ENCODE measurements at regions not wholly inside any gene's neighbourhood (a gene's known extent, or its start where the extent isn't known, plus 50 kb on each side); places are given as distances from the start of the nearest gene placed in this dataset.

DNA sequence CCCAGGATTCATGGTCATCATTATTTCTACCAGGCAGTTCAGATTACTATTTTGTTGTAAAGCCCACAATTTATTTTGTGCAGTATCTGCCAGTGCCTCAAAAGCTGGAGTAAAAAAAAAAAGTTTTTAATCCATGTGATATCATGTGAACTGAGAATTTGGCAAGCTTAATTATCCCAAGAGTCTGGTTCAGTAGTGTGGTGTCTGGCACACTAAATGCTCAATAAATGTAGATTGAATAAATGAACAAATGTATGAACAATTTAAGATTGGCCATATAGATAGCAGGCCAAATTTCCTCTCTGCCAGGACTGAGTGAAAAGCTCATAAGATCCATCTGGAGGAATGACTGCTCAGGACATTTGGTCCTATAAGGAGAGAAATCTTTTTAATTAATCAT is 533.0 kb downstream of the TLE1 start:
- intact Hi-C loops (cut with DNase I): no loop called here
- DNase-seq (ENCODE audit: low spot score): no peak

DNA sequence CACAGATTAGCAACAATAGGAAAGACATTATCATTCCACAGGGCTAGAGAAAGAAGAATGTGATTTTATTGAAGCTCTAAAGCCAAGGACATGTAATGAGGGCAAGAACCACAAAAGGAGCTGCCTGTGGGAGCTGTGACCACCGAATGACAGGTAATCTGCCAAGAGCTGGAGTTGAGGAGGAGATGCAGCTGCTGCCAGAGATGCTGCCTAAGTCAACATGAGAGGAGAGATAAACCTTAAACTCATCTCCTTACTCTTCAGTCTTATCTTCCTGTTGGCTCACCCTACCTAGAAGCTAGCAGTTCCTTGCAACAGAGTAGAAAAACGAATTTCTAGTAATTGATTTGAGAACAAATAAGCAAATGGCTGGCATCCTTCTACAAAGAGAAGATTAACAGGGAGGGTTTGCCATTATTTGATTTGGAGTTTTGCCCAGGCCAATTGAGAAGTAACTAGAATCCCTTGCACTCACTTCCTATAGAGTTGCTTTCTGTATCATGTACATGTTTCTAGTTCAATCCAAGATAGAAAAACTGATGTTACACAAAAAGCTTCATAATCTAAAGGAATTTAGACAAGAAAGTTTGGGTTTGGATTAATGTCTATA is 539.2 kb downstream of the TLE1 start:
- no peak for DNase-seq (ENCODE audit: low spot score)

DNA sequence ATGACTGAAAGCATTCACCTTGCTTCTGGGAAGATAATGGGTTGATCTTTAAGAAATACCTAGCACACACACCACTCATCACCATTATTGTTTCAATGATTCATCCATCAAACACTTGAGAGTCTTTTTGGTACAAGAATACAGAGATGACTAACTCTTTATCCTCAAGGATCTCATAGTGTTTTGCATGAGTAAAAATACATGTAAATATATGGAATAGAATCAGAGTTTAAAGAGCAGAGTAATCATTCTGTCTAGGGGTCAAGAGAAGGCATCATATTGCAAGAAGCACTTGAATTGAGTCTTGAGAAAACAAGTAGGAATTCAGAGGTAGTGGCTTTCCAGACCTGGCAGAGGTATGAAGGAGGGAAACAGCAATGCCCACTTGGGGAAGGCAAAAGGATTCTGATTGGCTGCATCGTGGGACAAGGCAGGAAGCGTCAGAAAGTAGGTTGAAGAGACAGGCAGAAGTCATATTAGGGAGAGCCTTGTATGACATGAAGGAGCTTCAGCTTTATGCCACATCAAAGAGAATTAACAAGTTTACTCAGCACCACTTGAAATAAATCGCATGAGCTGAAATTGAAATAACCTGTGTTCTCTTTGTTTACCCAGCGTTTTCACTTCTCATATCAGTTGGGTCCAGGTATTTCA is 542.5 kb downstream of the TLE1 start:
- DNase-seq (ENCODE audit: low spot score): no peak
- intact Hi-C loops (cut with DNase I): no loop called here

More for the DNA sequence above, 539.2 kb downstream of the TLE1 start:
- intact Hi-C loops (cut with DNase I): no loop called here

DNA sequence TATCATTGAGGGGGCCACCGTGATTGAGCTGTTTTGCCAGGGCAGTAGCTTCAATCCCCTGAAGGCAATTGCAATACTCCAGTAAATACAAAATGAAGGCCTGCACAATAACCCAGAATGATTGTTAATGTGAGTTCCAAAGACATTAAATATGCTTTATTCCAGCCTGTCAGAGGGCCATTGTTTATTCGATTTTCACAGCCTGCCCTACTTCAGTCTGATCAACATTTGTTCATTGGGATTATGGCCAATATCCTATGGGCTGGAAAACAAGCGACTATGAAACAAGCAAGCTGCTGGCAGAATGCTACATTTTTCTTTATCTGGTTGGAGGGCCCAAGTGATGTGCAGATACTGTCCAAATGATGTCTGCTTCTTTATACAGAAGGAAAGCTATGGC is 543.1 kb downstream of the TLE1 start:
- intact Hi-C loops (cut with DNase I): no loop called here
- no peak for DNase-seq (ENCODE audit: low spot score)

DNA sequence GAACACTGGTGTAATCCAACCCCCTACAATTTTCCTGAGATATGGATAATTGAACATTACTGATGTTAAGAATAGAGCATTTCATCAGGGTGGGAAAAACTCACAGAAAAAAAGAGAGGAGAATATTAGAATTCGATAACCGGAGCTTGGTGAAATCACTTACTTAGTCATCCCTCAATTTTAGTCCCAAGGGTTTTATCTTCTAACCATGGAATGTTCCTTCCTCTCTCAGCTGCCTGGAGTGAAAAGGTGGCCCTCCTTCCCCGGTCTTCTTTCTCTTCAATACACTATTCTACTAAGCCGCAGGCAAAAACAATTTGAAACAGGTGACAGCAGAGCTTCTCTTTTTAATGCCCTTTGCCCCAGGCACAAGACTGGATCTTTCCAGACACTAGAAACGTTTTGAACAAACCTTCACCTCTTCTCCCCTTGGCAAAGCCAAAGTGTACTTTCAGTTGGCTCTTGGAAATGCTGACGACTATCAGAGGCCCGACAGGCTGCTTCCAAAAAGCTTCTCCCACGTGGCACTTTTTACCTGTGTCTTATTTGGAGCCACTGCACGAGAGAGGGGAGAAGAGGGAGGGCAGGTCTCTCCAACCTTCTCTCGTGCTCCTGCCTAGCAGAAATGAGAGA is 543.9 kb downstream of the TLE1 start:
- intact Hi-C loops (cut with DNase I): no loop called here
- DNase-seq (ENCODE audit: low spot score): no peak

DNA sequence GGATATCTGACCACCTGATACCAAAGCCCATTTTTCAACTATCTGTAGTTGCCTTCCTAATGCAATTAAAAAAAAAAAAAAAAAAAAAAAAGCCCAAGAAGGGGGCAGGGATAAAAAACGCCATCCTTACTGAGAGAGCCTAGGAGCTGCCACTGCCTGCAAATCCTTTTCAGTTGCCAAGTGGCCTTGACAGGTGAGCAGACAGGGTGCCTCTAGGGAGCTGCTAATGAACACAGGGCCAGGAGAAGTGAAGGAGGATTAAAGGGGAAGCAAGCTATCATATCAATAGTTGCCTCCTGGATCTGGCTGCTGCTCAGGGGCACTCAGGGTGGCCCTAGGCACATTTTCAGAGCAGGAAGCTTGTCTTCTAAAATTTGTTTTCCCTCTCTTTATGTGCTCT is 547.4 kb downstream of the TLE1 start:
- DNase-seq (ENCODE audit: low spot score): no peak
- intact Hi-C loops (cut with DNase I): no loop called here

DNA sequence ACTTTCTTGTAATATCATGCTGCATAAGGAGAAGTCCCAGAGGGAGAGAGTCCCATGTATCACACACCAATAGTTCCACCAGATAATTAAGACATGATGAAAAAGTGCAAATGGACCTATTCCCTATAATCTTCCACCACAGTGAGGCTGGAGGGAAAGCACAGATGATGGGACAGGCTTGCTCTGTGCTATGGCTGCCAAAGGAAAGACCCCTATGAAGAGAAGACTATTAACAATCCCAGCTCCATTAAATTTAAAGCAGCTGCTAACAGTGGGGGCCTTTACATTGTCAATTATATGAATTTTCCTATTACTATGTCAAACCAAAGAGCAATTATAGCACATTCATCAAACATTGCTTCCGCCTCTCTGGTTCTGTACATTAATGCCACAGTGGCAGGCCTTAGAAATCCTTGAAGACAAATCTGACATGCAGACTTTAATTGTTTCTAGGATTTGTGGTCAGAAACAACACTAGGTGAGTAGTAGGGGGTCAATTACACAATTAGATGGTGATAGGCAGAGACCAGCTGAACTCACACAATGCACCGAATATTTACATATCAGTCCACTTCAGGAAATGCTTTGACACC is 551.3 kb downstream of the TLE1 start:
- intact Hi-C loops (cut with DNase I): no loop called here
- DNase-seq (ENCODE audit: low spot score): no peak

DNA sequence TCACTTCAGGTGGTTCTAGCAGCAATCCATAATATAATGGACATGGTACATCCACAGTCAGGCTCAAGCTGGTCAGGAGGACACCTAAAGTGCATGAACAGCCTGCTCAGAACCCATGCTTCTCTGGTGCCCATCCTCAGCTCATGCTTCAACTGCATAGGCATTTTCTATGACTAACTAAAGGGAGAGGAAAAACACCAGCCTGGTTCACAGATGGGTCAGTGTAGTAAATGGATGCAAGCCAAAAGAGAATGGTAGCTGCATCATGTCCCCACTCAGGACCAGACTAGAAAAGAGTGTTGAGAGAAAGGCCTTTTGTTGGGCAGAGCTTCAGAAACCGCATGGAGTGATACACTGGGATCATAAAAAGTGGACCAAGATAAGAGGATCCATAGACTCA is 556.6 kb downstream of the TLE1 start:
- DNase-seq (ENCODE audit: low spot score): no peak
- intact Hi-C loops (cut with DNase I): no loop called here

DNA sequence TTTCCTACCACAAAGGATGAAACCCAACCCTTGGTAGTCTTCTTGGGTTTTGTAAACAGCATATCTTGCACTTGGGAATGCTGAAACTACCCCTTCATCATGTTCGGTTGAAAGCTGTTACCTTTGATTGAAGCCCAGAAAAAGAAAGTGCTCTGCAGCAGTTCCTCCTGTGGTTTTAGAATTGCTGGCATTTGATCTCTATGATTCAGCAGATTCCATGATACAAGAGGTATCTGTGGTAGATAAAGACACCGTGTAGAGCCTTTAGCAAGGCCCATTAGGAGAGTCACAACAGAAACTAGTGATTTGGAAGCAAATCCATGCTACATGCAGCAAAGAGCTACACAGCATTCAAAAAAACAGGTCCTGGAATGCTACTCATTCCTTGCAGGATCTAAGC is 557.0 kb downstream of the TLE1 start:
- intact Hi-C loops (cut with DNase I): no loop called here
- DNase-seq (ENCODE audit: low spot score): no peak

DNA sequence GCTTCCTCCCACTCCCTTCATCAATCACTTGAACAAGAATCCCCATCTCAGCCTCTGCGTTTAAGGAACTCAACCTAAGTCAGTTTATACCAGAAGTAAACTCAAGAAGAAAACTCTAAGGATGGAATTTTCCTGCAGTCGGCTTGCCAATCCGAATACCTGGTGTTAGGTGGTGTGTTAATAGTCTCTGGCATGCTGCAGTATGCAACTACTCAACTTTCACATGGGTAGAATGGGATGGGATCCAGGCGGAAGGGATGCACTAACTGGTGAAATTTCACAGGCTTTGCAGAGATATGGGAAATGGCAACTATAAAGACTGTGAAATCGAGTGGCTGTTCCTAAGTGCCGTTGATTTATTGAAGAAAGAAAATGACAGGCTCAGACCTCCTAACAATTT is 560.6 kb downstream of the TLE1 start:
- intact Hi-C loops (cut with DNase I): no loop called here
- no peak for DNase-seq (ENCODE audit: low spot score)

DNA sequence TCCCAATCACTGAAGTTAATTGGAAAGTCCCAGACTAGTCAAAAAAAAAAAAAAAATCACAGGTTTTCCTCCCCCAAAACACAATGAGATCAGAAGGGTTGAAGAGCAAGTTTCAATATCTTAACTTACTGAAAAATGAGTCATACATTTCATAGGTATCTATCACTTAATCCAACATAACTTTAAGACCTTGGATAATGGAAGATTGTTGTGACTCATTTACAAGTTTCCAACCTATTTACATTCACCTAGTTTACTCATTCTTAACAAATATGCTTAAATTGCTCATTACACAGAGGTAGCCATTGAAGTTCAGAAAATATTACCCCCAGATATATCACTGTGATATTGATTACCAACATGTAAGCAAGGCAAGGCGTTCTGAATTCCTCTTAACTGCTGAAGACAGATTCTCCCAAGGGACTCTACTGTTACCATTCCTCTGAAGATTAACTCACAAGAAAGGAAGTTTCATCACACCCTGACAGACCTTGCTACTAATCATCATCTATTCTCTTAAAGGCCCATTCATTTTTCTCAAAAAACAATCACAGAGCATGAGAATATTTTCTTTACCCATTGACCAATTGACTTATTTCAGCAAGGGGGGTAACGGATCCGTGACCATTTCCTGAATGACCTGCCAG is 563.8 kb downstream of the TLE1 start:
- intact Hi-C loops (cut with DNase I): no loop called here
- no peak for DNase-seq (ENCODE audit: low spot score)

DNA sequence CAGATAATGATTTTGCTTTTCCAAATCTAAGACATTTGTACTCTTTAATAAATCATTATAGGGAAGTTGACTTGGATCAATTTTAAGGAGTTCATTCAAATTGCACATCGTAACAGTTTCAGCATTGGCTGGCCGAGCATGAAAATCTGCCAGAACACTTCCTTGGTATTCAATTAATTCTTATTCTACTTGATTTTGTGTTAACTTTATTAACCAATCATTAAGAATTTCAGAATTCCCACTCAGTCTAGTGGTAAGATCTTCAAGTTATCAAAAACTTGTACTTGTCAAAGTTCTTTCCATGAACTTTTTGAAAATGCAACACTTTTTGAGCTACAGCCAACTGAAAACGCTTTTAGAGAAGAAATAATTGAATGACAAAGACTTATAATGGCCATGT is 565.8 kb downstream of the TLE1 start:
- DNase-seq (ENCODE audit: low spot score): no peak

DNA sequence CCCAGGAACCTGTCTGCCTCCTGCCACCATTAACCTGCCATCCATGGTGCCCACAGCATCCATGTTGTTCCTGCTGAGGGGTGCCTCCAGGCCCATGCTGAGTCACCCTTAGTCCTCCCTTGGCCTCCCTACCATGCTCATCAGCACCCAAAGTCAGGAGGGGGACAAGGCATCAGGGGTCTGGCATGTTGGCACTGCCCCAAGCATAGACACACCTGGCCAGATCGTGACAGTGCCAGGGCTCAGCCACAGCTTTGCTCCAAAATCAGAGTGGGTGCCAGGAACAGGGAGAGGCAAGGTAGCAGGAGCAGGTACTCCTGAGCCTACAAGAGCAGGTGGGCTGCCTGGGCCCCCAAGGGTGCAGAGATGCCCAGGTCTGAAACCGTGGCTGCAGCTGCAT is 566.6 kb downstream of the TLE1 start:
- intact Hi-C loops (cut with DNase I): no loop called here

More for the DNA sequence above, 565.8 kb downstream of the TLE1 start:
- intact Hi-C loops (cut with DNase I): no loop called here

DNA sequence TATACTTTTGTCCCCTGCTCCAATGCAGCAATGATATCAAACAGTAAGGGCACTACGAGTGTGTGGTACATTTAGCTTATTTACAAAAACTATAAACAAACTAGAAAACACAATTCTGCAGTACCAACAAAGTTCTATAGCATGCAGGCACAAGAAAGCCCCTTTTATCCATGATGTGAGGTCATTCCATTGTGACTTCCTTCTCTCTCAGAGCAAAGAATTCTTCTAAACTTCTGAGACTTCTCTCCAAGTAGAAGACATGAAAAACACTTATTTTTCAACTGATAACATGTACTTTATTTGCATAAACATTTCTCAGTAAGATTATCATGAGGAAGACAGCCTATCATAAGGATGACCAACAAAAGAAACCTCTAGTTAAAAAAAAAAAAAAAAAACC is 569.8 kb downstream of the TLE1 start:
- intact Hi-C loops (cut with DNase I): loop anchor here in 1 of 2 donors (5.0 kb wide), 1 partner anchor 1367 kb away; no protein-coding TSS in a partner anchor
- DNase-seq (ENCODE audit: low spot score): no peak

More for the DNA sequence above, 566.6 kb downstream of the TLE1 start:
- DNase-seq (ENCODE audit: low spot score): peak; percentile 67

DNA sequence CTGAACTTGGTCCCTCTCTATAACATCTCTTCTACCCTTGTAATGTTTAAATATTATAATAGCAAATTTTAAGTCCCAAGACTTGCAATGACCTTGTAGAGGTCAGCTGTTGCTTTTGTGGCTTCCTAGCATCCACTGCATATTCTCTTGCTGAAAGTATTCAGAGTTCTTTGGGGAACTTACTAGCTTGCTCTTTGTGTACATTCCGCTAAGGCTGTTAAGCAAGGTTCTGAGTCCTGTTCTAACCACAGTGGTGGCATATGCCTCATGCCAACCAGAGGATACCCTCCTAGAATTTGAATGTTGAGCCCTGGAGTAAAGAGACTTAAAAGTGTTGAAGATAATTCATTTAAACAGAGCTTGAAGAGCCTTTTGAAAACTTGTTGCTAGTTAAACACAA is 570.9 kb downstream of the TLE1 start:
- intact Hi-C loops (cut with DNase I): loop anchor here in 1 of 2 donors (5.0 kb wide), 1 partner anchor 1366 kb away; no protein-coding TSS in a partner anchor
- no peak for DNase-seq (ENCODE audit: low spot score)

DNA sequence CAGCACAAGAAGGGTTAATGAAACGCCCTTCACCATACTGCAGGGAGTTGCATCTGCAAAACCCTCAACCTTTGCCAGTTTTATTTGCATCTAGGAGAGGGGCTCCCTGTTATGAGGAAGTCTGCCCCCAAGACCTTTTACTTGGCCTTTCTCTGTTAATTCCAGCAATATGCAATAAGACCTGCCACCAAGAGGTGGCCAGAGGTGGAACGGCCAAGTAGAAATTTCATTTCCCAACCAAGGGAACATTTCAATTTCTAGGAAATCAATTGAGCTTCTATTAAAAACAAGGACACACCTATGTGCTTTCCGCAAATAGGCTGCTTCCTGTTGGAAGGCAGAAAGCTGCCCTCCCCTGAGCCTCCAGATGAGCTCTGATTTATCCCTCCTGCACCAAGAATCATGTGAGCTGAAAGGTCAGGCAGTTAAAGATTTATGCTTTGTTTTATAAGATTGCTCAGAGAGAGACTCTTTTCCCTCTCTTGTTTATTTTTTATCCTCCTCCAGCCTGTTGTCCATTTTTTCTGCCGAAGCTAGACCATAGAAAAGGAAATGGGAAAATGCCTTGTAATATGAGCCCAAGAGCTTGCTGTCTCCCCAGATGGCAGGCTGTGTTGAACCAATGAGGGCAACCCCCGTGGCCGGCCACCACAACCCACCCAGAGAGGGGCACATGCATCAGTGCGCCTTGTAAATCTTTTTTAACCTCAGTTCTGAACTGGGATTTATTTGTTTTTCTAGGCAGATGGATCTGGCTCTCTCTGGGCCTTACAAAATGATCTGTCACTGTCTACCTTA is 572.8 kb downstream of the TLE1 start:
- intact Hi-C loops (cut with DNase I): loop anchor here in 1 of 2 donors (5.0 kb wide), 1 partner anchor 1364 kb away; no protein-coding TSS in a partner anchor
- no peak for DNase-seq (ENCODE audit: low spot score)

DNA sequence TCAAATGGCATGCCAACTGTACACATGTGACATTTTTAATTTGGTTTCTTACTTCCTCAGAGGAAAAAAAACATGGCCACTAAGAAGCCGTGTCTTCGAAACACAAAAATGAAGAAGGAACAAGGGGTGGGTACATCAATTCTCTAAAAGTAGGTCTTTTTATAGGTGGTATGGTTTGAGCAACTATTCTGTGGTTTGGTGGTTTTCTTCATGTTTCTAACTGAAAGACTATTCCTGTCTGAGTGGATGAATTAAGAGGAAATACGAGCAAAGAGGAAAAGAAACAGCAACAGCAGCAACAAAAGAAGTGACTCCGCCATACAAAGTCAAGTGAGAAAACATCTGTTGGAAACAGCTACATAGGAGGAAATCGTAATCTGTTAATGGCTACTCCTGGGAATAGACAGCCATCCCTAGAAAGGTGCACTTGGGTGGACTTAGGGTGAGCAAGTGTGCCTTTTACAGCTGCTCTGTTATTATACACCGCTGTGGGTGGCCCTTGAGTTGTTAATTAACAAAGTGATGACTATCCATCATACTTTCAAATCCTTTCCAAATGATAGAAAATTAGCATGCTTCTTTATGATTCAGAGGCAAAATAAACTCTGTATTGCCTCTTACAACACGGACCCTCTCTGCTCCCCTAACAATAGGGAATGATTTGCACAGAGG is 575.8 kb downstream of the TLE1 start:
- intact Hi-C loops (cut with DNase I): no loop called here
- DNase-seq (ENCODE audit: low spot score): no peak

DNA sequence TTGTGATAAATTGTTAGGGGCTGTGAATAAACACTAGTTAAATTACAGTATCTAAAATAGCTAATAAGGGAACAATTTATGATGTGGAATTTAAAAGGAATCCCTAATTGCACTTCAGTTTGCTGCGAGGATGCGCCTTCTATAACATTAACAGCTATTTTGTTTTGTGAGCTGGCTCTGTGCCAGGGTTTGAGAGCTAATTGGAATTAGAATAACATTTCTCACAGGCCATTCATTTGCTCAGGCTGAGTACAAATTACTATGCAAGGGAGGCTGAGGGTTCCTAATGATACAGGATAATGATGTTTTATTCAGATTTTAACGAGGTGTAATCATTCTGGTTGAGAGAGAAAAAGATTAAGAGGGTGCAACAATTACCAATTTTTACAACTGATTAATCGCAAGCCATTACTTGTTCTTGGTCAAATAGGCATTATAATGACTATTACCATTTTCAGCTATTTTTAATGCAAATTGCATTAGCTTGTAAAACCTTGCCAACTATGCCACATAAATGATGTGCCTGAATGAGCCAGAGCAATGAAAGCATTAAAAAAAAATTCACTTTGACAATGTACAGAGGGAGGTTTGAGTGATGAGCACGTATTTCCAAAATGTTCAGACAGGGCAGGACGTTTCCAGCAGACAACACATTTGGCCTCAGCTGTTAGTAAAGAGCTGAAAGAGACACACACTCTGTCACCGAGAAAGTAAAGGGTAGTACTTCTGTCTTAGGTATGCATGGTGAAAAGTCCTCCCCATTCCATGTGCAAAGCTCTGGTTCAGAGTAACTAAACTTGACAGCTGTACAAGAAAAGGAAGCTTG is 576.5 kb downstream of the TLE1 start:
- intact Hi-C loops (cut with DNase I): no loop called here
- no peak for DNase-seq (ENCODE audit: low spot score)
